ENCODE measurements at regions not wholly inside any gene's neighbourhood (a gene's known extent, or its start where the extent isn't known, plus 50 kb on each side); places are given as distances from the start of the nearest gene placed in this dataset.

DNA sequence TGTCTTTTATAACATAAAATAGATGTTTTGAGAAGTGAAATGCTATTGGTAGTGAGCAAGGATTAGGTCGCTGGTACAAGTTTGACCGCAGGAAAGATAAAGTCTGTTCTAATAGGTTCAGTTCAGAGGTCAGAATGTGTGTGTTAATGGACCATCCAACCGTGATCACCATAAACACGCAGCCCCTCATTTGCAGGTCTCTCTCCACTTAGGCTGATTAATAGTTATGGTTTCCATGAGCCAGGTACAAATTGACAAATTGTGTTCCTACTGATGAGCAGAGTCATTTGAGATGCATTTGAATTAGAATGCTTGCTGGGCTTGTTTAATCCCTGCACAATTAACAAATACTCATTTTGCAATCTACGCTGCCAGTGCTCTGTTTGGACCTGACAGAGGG is 318.1 kb upstream of the GOT2 start:
- WGBS: 72% methylated on average over 5 of the region's 5 CpGs
- no peak for DNase-seq (ENCODE audit: low spot score)
- H3K27ac ChIP-seq (ENCODE audit: low read depth in 1 of 2, low read length in 2 of 2): no peak overlapping the region
- TF ChIP-seq FOXA2 (IDR thresholded peaks at IDR 0.05) (no peak), JUND (IDR thresholded peaks at IDR 0.05) (no peak), MAX (IDR thresholded peaks at IDR 0.05) (no peak), FOXA1 (IDR thresholded peaks at IDR 0.05) (no peak), HNF4G (IDR thresholded peaks at IDR 0.05) (no peak), TAF1 (conservative IDR thresholded peaks at IDR 0.05) (no peak), GABPA (IDR thresholded peaks at IDR 0.05 in 1 of 2, conservative IDR thresholded peaks at IDR 0.05 in 1 of 2) (no peak), CTCF (IDR thresholded peaks at IDR 0.05; ENCODE audit: low read depth, low read length, missing input control) (no peak), YY1 (IDR thresholded peaks at IDR 0.05) (no peak), RAD21 (IDR thresholded peaks at IDR 0.05) (no peak), NR2F2 (IDR thresholded peaks at IDR 0.05) (no peak), RXRA (IDR thresholded peaks at IDR 0.05) (no peak), EGR1 (IDR thresholded peaks at IDR 0.05; ENCODE audit: low read depth in 2 of 2) (no peak), REST (IDR thresholded peaks at IDR 0.05) (no peak), HNF4A (conservative IDR thresholded peaks at IDR 0.05) (no peak), ATF3 (IDR thresholded peaks at IDR 0.05) (no peak)
- H3K27me3 ChIP-seq (ENCODE audit: control insufficient read depth in 4 of 4, insufficient read depth in 4 of 4, low read length in 3 of 4): no peaks in the 10 kb centered on the region
- no peaks in the 10 kb centered on the region for H3K4me1 ChIP-seq (ENCODE audit: control insufficient read depth in 4 of 4, insufficient read depth in 4 of 4, low read length in 3 of 4)
- no peak overlapping the region for H3K4me3 ChIP-seq (ENCODE audit: low read depth in 1 of 3, low read length in 3 of 3)
- H3K9ac ChIP-seq (ENCODE audit: low read depth in 1 of 2, low read length in 2 of 2): no peak overlapping the region
- H3K36me3 ChIP-seq (ENCODE audit: control insufficient read depth in 4 of 4, insufficient read depth in 3 of 4, low read depth in 1 of 4, low read length in 3 of 4): no peaks in the 10 kb centered on the region
- H3K9me3 ChIP-seq (ENCODE audit: control insufficient read depth in 4 of 4, low read length in 3 of 4): no peaks in the 10 kb centered on the region

DNA sequence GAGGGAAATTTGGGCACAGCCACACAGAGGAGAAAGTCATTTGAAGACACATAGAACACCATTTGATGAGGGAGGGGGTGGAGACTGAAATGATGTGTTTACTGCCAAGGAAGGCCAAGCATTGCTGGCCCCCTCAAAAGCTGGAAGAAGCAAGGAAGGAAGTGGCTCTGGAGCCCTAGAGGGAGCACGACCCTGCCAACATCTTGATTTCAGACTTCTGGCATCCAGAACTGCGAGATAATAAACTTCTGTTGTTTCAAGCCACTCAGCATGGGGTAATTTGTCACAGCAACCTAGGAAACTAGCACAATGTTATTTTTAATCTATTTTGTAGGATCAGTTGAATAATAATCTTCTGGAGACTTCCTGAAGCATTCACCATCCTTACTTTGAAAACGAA is 314.8 kb upstream of the GOT2 start:
- Histone ChIP-seq H3K4me1 (ENCODE audit: control insufficient read depth in 4 of 4, insufficient read depth in 4 of 4, low read length in 3 of 4) (no peaks in the 10 kb centered on the region), H3K27me3 (ENCODE audit: control insufficient read depth in 4 of 4, insufficient read depth in 4 of 4, low read length in 3 of 4) (no peaks in the 10 kb centered on the region)
- TF ChIP-seq TAF1 (conservative IDR thresholded peaks at IDR 0.05): no peak
- TF ChIP-seq EGR1 (IDR thresholded peaks at IDR 0.05; ENCODE audit: low read depth in 2 of 2): no peak
- TF ChIP-seq RAD21 (IDR thresholded peaks at IDR 0.05): no peak
- no peak for TF ChIP-seq YY1 (IDR thresholded peaks at IDR 0.05)
- TF ChIP-seq FOXA2 (IDR thresholded peaks at IDR 0.05): no peak
- TF ChIP-seq FOXA1 (IDR thresholded peaks at IDR 0.05): no peak
- no peak for TF ChIP-seq GABPA (IDR thresholded peaks at IDR 0.05 in 1 of 2, conservative IDR thresholded peaks at IDR 0.05 in 1 of 2)
- no peak for TF ChIP-seq REST (IDR thresholded peaks at IDR 0.05)
- TF ChIP-seq JUND (IDR thresholded peaks at IDR 0.05): no peak
- no peak for TF ChIP-seq NR2F2 (IDR thresholded peaks at IDR 0.05)
- no peak for TF ChIP-seq ZBTB33 (IDR thresholded peaks at IDR 0.05)
- no peak for TF ChIP-seq HNF4A (conservative IDR thresholded peaks at IDR 0.05)
- TF ChIP-seq RXRA (IDR thresholded peaks at IDR 0.05): no peak
- TF ChIP-seq MAX (IDR thresholded peaks at IDR 0.05): no peak
- no peak for TF ChIP-seq ATF3 (IDR thresholded peaks at IDR 0.05)
- TF ChIP-seq HNF4G (IDR thresholded peaks at IDR 0.05): no peak
- TF ChIP-seq SP1 (IDR thresholded peaks at IDR 0.05): no peak

More for the DNA sequence above, 314.8 kb upstream of the GOT2 start:
- no peak overlapping the region for H3K27ac ChIP-seq (ENCODE audit: low read depth in 1 of 2, low read length in 2 of 2)
- no peaks in the 10 kb centered on the region for H3K36me3 ChIP-seq (ENCODE audit: control insufficient read depth in 4 of 4, insufficient read depth in 3 of 4, low read depth in 1 of 4, low read length in 3 of 4)
- no peaks in the 10 kb centered on the region for H3K9me3 ChIP-seq (ENCODE audit: control insufficient read depth in 4 of 4, low read length in 3 of 4)
- no peak overlapping the region for H3K4me3 ChIP-seq (ENCODE audit: low read depth in 1 of 3, low read length in 3 of 3)
- H3K9ac ChIP-seq (ENCODE audit: low read depth in 1 of 2, low read length in 2 of 2): no peak overlapping the region
- WGBS: 43% methylated on average over 3 of the region's 3 CpGs
- no peak for DNase-seq (ENCODE audit: low spot score)

All from liver (tissue), 8 donors.